Body of pancreas (tissue), 4 donors: ENCODE measurements at regions not wholly inside any gene's neighbourhood (a gene's known extent, or its start where the extent isn't known, plus 50 kb on each side); places are given as distances from the start of the nearest gene placed in this dataset.

Experiments used
- CTCF ChIP-seq, 7 experiments: fragments of 450-650 bp in 4 of 7; fragments of 200-600 bp in 3 of 7; sonication (generic) in 3 of 7; IDR thresholded peaks; one replicate each; pipeline ENCODE4 v1.5.1; 2016 to 2019; ENCODE audit warnings: antibody characterized with exemption in 7 of 7
- POLR2A ChIP-seq, 3 donors: fragments of 450-650 bp; IDR thresholded peaks; one replicate each; pipeline ENCODE4 v1.6.1; 2016; ENCODE audit warnings: antibody characterized with exemption in 3 of 3, mild to moderate bottlenecking in 2 of 3

- no peak for TF ChIP-seq POLR2A (IDR thresholded peaks at IDR 0.05)
- TF ChIP-seq CTCF (IDR thresholded peaks at IDR 0.05) = no peak
Observed at GRCh38 chr2:176769499-176770370, 442.9 kb upstream of the HNRNPA3 start.
